C1 segment of cervical spinal cord (tissue), 14 donors: ENCODE measurements at regions not wholly inside any gene's neighbourhood (a gene's known extent, or its start where the extent isn't known, plus 50 kb on each side); places are given as distances from the start of the nearest gene placed in this dataset.
"Not testable (repeated sequence)": the region's sequence is repeated elsewhere in the genome, so short reads cannot be mapped to it uniquely, and the experiment has no call there.

Source experiments
- DNase-seq, 14 donors: peaks; one replicate each; lab custom pipeline; 2025; lab: John Stamatoyannopoulos, UW

DNA sequence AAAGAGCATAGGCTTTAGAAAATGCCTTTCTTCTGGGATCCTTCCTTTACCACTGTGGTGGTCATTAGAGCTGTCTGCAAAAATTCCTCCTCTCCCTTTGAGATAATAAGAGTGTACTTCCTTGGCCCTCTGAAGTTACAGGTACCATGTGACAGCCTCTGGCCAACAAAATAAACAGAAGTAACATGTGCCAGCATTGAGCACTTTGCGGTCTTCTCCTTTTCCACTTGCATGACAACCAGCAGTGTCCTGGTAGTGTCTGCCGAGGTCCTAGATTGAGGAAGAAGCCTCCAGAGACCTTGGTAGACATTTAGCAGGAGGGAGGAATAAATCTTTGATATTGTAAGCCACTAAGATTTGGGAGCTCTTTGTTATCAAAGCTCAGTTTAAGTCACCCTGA, 87.5 kb upstream of the ARID1B start:
- DNase-seq = peak in 4 of 14 donors; percentile 1 to 14 (median 11)

DNA sequence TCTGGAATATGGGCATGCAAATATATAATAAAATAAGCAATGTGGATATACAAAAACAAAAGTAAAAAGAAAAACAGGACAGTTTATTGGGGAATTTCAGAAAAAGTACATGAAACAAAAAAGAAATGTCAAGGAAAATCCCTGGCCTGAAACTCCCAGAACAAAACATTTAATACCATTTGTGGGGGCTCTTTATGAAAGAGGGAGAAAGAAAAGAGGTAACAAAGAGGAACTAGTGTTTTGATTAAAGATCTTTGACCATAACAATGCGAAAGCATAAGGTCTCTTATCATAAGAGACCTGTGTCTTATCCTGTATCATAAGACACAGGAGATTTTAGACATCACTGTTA, 88.6 kb upstream of the ARID1B start:
- no peak for DNase-seq

DNA sequence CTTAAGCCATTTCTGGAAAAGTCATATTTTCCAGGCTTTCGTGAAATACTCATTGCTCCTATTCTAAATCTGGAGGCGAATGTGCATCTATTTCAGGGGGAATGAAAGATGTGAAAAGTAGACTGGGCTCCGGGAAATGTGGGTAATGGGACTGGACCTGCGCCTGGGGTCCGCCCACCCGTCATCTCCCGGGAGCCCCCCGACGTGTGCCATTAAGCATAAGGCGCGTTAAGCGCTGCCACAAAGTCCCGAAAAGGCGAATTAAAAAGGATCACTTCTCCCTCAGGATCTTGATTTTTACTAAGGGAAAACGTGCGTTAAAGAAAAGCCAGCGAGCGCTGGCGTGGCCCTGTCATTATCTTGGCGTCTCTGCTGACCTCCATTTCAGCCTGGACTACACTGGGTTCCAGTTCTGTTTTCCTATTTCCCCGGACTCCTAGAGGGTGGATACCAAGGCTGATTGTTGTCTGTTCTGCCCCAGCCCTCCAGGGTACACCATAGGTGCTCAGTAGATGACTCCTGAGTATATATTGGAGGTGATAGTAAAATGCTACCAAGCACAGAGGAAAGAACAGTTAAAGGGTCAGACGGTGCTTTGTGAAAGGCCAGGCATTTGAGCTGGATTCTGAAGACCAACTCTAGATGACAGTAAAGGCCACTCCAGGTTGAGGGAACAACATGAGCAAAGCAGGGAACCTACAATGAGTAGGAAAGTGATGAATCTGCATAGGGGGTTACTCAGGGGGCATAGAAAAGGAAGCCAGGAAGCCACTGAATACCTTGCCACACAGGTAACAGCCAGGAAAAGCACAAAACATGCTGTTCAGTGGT, 89.2 kb upstream of the ARID1B start:
- peak in 10 of 14 donors; percentile 24 to 66 (median 42) for DNase-seq

DNA sequence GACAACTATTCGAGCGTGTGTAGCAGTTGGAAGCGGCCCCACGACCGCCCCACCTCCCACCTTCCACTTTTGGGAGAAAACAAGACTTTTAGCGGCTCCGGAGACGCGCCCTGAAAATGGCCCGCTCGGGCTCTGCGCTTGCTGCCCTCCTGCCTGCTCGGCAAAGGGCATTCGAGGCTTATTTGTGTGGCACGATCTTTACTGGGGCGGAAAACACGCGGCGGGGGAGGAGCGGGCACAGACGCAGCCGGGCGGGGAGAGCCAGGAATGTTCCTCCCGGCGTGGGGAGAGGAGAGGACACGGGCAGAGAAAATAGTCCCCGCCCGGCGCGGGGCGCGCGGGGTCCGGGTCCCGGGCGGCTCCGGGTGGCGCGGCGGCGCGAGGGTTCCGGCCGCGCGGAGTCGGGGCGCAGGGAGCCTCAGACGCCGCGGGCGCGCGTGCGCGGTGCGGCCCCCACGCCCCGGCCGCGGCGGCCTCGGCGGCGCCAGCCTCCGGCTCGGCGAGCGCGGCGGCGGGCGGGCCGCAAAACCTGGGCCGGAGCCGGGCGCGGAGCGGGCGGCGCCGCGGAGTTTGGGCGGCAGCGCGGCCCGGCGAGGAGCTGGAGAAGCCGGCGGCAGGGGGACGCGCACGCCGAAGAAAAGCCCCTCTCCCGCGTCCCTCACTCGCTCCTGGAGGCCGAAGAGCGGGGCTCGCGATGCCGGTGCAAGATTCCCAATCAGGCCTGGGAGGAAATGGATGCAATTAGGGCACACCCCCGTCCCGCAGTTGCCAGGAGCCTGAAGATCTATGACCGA, 90.0 kb upstream of the ARID1B start:
- DNase-seq = peak; percentile 57 to 97 (median 88)

DNA sequence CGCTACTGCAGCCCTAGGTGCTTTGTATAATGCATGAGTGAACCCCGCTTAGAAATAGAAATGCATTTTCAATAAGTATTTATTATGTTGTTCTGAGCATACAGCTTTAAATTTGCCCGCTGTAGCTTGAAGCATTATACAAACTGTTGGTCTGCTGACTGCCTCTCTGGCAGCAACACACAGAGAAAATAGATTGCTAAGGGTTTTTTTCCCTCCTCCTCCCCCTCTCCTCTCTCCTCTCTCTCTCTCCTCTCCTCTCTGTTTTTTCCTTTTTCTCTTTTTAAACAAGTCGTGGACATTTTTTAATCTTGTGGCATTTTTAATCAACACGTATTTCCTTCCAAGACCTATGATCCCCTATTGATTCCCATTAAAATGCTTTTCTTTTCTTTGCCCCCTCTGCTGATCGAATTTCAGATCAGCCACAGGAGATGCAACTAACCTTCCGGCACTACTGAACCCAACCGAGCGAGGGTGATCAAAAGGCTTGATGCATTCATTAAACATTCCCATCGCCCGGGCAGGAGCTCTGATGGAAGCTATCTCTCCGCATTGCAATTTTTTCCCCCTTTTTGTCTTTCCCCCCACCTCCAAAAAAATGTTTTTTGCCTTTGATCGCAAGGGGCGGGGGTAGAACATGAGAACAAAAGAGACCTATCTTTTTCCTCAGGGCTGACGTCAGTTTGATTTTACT, 90.7 kb upstream of the ARID1B start:
- DNase-seq = peak in 10 of 14 donors; percentile 3 to 86 (median 51)

DNA sequence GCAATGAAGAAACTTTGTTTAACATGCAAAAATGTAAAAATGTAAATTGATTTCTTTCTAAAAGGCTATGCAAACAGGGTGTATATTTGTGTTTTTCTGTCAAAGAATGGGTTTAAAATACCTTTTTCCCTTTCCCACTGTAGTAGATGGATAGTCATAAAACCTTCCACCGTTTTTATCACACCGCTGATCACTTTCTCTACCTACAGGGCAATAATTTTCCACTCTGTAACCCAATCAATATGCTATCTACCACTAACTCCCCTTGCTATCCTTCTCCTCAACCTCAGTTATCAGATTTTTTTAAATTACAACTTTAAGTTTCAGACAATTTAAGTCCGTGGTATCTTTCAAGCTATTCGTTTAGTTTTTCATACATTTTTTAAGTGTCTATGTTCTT, 91.4 kb upstream of the ARID1B start:
- DNase-seq = no peak

DNA sequence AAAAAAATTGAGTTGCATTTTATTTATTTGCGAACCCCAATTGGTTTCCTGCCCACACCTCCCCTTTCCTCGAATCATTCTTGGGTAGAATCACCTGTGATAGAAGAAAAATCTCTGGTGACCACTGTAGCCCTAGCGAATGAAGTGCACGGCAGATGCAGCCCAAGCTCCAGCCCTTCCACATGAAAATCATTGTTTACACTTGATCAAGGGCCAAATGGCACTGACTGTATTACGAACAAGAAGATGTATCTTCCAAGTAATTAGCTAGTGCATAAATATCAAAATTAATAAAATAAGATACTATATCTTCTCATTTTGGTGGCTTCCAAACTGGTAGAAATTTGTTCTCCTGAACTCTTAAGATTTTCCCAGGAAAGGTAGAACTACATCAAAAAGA, 93.4 kb upstream of the ARID1B start:
- DNase-seq = no peak

DNA sequence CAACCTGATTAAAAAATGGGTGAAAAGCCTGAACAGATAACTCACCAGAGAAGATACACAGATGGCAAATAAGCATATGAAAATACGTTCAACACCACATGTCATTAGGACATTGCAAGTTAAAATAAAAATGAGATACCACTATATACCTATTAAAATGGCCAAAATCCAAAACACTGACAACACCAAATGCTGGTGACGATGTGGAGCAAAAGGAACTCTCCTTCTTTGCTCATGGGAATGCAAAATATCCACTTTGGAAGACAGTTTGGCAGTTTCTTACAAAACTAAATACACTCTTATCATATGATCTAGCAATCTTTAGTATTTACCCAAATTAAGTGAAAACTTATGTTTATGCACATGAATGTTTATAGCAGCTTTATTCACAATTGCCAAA, 100.5 kb upstream of the ARID1B start:
- no peak for DNase-seq

DNA sequence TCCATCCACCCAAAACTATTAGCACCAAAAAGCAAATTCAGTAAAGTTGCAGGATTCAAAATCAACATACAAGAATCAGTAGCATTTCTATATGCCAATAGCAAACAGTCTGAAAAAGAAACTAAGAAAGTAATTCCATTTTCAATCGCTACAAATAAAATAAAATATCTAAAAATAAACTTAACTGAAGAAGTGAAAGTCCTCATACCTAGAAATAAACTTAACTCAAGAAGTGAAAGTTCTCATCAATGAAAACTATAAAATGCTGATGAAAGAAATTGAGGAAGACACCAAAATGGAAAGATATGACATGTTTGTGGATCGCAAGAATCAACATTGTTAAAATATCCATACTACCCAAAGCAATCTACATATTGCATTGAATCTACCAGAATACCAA, 103.0 kb upstream of the ARID1B start:
- no peak for DNase-seq

DNA sequence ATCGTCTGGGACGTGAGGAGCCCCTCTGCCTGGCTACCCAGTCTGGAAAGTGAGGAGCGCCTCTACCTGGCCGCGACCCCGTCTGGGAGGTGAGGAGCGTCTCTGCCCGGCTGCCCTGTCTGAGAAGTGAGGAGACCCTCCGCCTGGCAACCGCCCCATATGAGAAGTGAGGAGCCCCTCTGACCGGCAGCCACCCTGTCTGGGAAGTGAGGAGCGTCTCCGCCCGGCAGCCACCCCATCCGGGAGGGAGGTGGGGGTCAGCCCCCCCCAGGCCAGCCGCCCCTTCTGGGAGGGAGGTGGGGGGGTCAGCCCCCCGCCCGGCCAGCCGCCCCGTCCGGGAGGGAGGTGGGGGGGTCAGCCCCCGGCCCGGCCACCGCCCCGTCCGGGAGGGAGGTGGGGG, 107.1 kb upstream of the ARID1B start:
- DNase-seq = not testable (repeated sequence)

DNA sequence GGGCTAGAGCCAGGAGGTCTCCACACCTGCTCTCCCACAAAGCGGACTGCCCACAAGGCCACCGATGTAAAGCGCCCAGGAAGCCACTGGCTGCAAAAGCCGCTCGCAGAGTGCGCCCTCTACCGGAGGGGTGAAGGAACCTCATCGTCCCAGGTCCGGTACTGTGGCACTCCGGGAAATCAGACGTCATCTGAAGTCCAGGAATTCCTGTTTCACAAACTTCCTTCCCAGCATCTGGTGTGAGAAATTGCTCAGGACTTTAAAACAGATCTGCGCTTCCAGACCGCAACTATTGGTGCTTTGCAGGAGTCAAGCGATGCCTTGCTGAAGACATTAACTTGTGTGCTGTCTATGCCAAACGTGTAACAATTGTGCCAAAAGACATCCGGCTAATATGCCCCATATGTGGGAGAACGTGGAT, 115.1 kb upstream of the ARID1B start:
- no peak for DNase-seq

DNA sequence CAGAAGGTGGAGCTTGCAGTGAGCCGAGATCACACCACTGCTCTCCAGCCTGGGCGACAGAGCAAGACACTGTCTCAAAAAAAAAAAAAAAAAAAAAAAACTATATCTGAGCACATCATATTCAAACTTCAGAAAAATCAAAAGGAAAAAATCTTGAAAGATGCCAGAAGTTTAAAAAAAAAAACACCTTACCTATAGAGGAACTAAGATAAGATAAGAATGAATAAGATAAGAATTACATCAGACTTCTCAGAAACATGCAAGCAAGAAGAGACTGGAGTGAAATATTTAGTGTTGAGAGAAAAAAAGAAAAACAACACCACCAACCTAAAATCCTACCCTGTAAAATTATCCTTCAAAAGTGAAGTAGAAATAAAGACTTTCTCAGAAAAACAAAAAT, 116.8 kb upstream of the ARID1B start:
- no peak for DNase-seq

DNA sequence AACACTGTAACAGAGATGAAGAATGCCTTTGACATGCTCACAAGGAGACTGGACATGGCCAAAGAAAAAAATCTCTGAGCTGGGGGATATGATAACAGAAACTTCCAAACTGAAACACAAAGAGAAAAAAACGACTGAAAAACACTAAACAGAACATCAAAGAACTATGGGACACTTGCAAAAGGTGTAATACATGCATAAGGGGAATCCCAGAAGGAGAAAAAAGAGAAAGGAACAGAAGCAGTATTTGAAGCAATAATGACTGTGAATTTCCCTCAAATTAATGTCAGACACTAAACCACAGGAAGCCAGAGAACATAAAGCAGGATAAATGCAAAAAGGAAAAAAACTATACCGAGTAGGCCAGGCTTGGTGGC, 117.4 kb upstream of the ARID1B start:
- DNase-seq = no peak

DNA sequence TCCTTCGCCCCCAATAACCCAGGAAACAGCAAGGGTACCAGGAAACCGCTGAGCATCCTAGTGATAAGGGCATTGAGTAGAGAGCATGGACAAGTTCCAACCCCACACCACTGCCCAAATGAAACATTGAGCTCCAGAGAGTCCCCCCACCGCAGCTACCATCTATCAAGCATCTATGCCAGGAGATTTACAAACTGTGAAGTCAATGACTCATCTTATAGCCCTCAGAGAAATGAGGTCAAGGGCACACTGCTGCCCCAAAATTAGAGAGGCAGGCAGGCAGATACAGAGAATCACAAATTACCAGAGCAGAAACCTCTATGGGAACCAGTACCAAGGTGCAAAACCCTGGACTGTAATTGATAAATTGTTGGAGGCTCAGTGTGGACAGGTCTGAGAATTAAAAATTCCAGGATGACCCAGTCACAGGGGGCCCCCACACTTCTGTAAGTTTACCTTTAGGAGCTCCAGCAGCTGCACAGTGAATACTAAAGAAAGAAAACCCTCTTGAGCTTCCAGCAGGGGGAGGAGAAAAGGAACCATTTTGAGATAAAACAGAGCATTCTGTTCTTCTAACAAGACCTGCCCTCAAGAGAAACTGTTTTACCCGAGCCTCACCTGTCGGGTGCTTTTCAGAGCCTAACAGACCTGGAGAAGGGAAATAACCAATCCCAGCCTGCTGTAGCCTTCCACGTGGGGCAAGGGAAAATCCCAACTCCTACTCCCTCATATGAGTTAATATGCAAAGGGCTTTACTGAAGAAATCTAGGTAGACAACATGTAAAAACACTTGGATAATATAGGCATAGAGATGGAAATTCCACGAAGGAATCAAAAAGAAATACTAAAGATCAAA, 118.0 kb upstream of the ARID1B start:
- no peak for DNase-seq

DNA sequence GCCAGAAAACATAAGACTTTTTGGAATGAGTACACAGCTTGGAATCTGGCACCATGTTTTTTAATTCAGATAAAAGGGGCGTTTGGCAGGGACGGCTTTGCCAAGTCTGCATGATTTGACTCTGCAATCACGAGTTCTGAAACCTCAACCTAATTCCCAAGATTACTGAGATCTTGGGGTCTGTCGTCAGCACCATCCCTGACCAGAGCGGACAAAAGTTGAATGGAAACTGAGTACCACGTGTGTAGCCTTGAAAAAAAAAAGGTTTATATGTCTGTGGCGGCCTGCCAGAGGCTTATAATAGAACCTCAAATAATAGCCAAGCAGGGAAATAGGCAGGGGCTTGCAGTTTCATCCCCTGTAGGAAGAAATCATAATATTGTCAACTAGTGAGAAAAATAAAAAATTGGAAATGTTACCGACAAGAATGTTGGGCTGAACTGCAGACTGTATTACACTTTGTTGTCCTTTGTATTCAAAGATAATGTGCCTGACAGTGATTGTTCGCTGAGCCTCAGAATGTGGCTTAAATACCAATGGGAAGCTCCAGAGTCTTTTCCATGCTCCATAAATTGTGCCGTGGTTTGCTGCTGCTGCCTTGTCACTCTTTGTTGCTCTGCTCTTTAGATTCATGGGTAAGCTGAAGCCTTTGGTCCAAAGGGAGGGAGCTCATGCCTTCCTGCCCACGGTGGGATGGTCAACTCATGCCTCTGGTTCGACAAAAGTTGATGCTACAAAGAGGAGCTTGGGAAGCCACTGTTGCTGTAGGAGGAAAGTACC, 118.8 kb upstream of the ARID1B start:
- DNase-seq = no peak

DNA sequence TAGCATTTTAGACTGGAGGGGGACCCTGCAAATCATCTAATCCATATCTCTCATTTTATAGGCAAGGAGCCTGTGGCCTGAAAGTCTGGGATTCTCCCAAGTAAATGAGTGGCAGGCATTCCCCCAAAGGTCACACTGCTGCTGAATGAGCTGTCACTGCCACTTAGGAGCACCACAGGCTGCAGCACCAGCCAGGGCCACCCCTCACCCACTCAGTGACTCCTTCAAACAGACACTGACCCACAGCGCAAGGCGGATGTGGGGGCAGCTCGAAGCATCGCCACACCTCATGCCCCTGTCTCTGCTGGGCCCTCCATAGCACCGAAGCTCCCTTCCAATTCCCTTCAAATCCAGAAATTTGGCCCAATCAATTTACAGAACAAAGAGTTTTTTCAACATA, 119.9 kb upstream of the ARID1B start:
- no peak for DNase-seq

DNA sequence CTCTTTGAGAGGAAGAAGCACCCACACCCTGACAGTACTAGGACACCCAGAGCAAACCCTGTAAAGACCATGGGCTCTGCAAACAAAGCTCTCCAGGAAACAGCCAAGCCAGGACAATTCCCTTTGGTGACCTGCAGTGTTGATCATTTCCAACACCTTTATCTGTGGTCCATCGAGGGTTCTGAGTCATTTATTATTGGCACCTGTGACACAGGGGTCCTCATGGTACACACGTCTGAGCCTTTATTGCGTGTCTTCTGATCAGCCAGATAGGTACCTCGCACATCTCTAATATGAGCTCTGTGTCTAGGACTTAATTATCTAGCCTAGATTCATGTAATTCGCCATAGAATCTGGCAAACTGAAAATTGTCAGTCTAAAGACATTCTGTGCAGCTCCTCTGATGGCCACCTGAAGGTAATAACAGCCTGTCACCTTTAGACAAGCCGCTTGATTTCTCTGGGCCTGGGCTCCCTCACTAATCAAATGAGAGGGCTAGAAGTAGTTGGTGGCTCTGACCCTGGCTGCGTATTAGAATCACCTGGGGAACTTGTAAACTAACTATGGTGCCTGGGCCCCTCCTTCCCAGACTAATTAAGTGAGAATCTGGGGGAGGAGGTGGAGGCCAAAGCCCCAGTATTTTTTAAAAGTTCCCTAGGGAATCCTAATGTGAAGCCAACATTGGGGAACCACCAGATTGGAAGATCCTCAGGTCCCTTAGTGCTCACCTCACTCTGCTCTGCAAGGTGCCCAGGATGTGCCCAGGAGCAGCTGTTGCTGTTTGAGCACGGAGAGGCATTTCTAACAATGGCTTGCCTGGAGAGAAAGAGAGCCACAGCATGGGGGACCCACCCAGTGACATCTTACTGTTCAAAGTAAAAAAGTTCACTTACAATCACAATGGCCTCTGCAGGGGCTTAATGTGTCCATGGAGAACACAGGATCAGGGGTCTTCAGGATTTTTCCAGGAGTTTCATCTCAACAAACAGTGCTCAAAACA, 122.0 kb upstream of the ARID1B start:
- DNase-seq = no peak

DNA sequence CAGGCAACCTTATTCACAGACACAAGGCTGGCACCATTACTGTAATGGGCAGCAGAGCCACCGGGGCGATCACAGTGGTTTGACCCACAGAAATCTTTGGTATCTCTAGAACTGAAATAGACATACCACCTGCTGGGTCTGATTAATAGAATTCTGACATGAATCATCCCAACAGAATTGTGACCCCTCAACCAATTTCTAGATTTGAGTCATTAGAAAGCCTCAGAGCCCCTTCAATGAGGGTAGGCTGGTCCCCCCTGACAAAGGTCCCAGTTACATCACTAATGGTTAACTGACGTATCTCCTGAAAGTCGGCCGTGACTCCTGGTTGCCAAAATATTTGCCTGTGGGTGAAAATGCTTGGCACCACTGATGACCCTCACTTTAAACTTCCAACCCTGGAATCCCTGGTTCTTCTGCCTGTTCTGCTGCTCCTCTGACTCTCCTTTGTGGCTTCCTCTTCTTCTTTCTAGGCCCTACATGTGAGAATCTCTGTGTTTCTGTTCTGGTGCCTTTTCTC, 124.9 kb upstream of the ARID1B start:
- no peak for DNase-seq

DNA sequence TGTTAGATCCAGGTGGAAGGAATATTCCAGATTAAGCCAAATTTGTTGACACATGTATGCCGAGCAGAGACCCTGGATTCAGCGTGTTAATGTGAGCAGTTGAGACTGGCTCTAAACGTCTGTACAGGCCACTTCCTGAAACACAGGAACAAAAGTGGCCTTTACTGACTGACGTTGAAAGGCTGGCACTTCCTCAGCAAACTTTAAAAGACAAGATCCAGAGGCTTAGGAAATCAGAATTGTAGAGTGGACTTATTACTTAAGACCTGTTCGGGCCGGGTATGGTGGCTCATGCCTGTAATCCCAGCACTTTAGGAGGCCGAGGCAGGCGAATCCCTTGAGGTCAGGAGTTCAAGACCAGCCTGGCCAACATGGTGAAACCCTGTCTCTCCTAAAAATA, 125.7 kb upstream of the ARID1B start:
- DNase-seq = no peak
